Neural cell (in vitro differentiated cells): ENCODE measurements at regions not wholly inside any gene's neighbourhood (a gene's known extent, or its start where the extent isn't known, plus 50 kb on each side); places are given as distances from the start of the nearest gene placed in this dataset.

Experiments
- CTCF ChIP-seq: fragments of 450-650 bp; IDR thresholded peaks from 2 replicates; pipeline ENCODE4 v1.5.1; 2014; ENCODE audit warnings: antibody characterized with exemption, mild to moderate bottlenecking, moderate library complexity; ENCODE audit not compliant: poor library complexity, severe bottlenecking
- EP300 ChIP-seq: fragments of 450-650 bp; conservative IDR thresholded peaks from 2 replicates; pipeline ENCODE4 v1.6.1; 2014; ENCODE audit warnings: antibody characterized with exemption, mild to moderate bottlenecking, moderate library complexity; ENCODE audit not compliant: poor library complexity, severe bottlenecking
- EZH2 ChIP-seq: fragments of 200-600, 300-800 bp; shearing (Covaris generic), sonication (generic); IDR thresholded peaks from 2 replicates; pipeline ENCODE4 v1.6.1; 2014; ENCODE audit warnings: antibody characterized with exemption, low read length, borderline replicate concordance, mild to moderate bottlenecking; ENCODE audit not compliant: insufficient read depth, poor library complexity, severe bottlenecking
- MXI1 ChIP-seq: fragments of 450-650 bp; conservative IDR thresholded peaks from 2 replicates; pipeline ENCODE4 v1.6.1; 2014; ENCODE audit warnings: antibody characterized with exemption, mild to moderate bottlenecking; ENCODE audit not compliant: poor library complexity, severe bottlenecking
- POLR2AphosphoS5 ChIP-seq: IDR thresholded peaks from 2 replicates; pipeline ENCODE4 v1.6.1; 2012
- RAD21 ChIP-seq: fragments of 450-650 bp; conservative IDR thresholded peaks from 2 replicates; pipeline ENCODE4 v1.6.1; 2014; ENCODE audit warnings: antibody characterized with exemption, mild to moderate bottlenecking, moderate library complexity
- TAF1 ChIP-seq: IDR thresholded peaks from 2 replicates; pipeline ENCODE4 v1.6.1; 2012; ENCODE audit warnings: low read depth
- TF ChIP-seq, protein P1 (sequence below): IDR thresholded peaks from 2 replicates; pipeline ENCODE4 v1.6.1; 2012; ENCODE audit warnings: borderline replicate concordance

DNA sequence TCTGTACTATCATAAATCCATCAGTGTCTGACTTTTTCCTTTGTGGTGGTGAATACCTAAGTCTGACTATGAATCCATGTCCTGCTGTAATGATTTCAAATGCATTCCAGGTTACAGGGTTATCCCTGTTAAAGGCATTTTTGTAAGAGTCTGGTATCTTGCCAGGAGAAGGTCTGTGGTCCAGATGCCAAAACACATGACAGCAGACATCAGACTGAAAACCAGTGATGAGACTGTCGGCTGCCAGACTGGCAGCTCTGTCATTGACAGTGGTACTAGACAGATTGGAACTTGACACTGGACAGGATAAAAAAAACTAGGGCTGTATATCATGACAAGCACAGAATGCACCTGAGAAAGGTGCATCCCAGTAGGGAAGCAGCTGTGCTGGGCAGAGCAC lies 301.8 kb upstream of the FAT3 start:
- TF ChIP-seq EP300, result no peak
- no peak for TF ChIP-seq RAD21
- no peak for TF ChIP-seq MXI1
- no peak for TF ChIP-seq CTCF
- TF ChIP-seq EZH2, result no peak
- TF ChIP-seq, protein P1, sequence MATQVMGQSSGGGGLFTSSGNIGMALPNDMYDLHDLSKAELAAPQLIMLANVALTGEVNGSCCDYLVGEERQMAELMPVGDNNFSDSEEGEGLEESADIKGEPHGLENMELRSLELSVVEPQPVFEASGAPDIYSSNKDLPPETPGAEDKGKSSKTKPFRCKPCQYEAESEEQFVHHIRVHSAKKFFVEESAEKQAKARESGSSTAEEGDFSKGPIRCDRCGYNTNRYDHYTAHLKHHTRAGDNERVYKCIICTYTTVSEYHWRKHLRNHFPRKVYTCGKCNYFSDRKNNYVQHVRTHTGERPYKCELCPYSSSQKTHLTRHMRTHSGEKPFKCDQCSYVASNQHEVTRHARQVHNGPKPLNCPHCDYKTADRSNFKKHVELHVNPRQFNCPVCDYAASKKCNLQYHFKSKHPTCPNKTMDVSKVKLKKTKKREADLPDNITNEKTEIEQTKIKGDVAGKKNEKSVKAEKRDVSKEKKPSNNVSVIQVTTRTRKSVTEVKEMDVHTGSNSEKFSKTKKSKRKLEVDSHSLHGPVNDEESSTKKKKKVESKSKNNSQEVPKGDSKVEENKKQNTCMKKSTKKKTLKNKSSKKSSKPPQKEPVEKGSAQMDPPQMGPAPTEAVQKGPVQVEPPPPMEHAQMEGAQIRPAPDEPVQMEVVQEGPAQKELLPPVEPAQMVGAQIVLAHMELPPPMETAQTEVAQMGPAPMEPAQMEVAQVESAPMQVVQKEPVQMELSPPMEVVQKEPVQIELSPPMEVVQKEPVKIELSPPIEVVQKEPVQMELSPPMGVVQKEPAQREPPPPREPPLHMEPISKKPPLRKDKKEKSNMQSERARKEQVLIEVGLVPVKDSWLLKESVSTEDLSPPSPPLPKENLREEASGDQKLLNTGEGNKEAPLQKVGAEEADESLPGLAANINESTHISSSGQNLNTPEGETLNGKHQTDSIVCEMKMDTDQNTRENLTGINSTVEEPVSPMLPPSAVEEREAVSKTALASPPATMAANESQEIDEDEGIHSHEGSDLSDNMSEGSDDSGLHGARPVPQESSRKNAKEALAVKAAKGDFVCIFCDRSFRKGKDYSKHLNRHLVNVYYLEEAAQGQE, result no peak
- no peak for TF ChIP-seq TAF1
- TF ChIP-seq POLR2AphosphoS5, result no peak
